Neural cell (in vitro differentiated cells): ENCODE measurements at regions not wholly inside any gene's neighbourhood (a gene's known extent, or its start where the extent isn't known, plus 50 kb on each side); places are given as distances from the start of the nearest gene placed in this dataset.

Experiments
- H2AFZ ChIP-seq: fragments of 200-600, 300-800 bp; sonication (generic), shearing (Covaris generic); 2 replicates; pipeline ENCODE4 v1.6.0; 2014; ENCODE audit warnings: low read depth, mild to moderate bottlenecking, antibody characterized with exemption, low read length, moderate library complexity
- H3F3A ChIP-seq: fragments of 200-600 bp; shearing (Covaris generic); 2 replicates; pipeline ENCODE4 v1.6.1; 2016; ENCODE audit warnings: mild to moderate bottlenecking, moderate library complexity, mixed read lengths, antibody characterized with exemption, low read length; ENCODE audit not compliant: insufficient read depth, poor library complexity, severe bottlenecking
- H3K27ac ChIP-seq: fragments of 200-600, 300-800 bp; sonication (generic), shearing (Covaris generic); 2 replicates; pipeline ENCODE4 v1.5.1; 2014; ENCODE audit warnings: mild to moderate bottlenecking, low read length, moderate library complexity
- H3K27me3 ChIP-seq: fragments of 300-800, 200-600 bp; sonication (generic), shearing (Covaris generic); 2 replicates; pipeline ENCODE4 v1.6.0; 2014; ENCODE audit warnings: mild to moderate bottlenecking, low read depth, low read length, moderate library complexity; ENCODE audit not compliant: insufficient read depth
- H3K36me3 ChIP-seq: fragments of 300-800, 200-600 bp; sonication (generic), shearing (Covaris generic); 2 replicates; pipeline ENCODE4 v1.5.1; 2014; ENCODE audit warnings: mild to moderate bottlenecking, antibody characterized with exemption, low read length, moderate library complexity; ENCODE audit not compliant: insufficient read depth
- H3K4me2 ChIP-seq: fragments of 300-800, 200-600 bp; sonication (generic), shearing (Covaris generic); 2 replicates; pipeline ENCODE4 v1.6.0; 2014; ENCODE audit warnings: mild to moderate bottlenecking, low read length
- H3K4me3 ChIP-seq: fragments of 300-800, 200-600 bp; sonication (generic), shearing (Covaris generic); 2 replicates; pipeline ENCODE4 v1.5.1; 2014; ENCODE audit warnings: mild to moderate bottlenecking, low read length, moderate library complexity
- H3K79me2 ChIP-seq: fragments of 200-600 bp; shearing (Covaris generic); replicated peaks from 2 replicates; pipeline ENCODE4 v1.6.0; 2014; ENCODE audit warnings: mild to moderate bottlenecking, low read length, moderate library complexity; ENCODE audit not compliant: insufficient read depth
- H3K9ac ChIP-seq: fragments of 300-800, 200-600 bp; sonication (generic), shearing (Covaris generic); 2 replicates; pipeline ENCODE4 v1.6.1; 2016; ENCODE audit warnings: mild to moderate bottlenecking, low read length, mixed read lengths
- H3K9me2 ChIP-seq: fragments of 200-600 bp; shearing (Covaris generic); 2 replicates; pipeline ENCODE4 v1.6.1; 2016; ENCODE audit warnings: mild to moderate bottlenecking, low read length, mixed read lengths; ENCODE audit not compliant: insufficient read depth
- H3K9me3 ChIP-seq: fragments of 200-600, 300-800 bp; sonication (generic), shearing (Covaris generic); 2 replicates; pipeline ENCODE4 v1.6.1; 2016; ENCODE audit warnings: mild to moderate bottlenecking, mixed run types, low read length, moderate library complexity, mixed read lengths
- H4K20me1 ChIP-seq: fragments of 200-600 bp; shearing (Covaris generic); 2 replicates; pipeline ENCODE4 v1.6.1; 2016; ENCODE audit warnings: mild to moderate bottlenecking, mixed run types; ENCODE audit not compliant: insufficient read depth
- EP300 ChIP-seq: fragments of 450-650 bp; conservative IDR thresholded peaks from 2 replicates; pipeline ENCODE4 v1.6.1; 2014; ENCODE audit warnings: antibody characterized with exemption, mild to moderate bottlenecking, moderate library complexity; ENCODE audit not compliant: poor library complexity, severe bottlenecking
- EZH2 ChIP-seq: fragments of 200-600, 300-800 bp; shearing (Covaris generic), sonication (generic); IDR thresholded peaks from 2 replicates; pipeline ENCODE4 v1.6.1; 2014; ENCODE audit warnings: antibody characterized with exemption, low read length, borderline replicate concordance, mild to moderate bottlenecking; ENCODE audit not compliant: insufficient read depth, poor library complexity, severe bottlenecking
- MXI1 ChIP-seq: fragments of 450-650 bp; conservative IDR thresholded peaks from 2 replicates; pipeline ENCODE4 v1.6.1; 2014; ENCODE audit warnings: antibody characterized with exemption, mild to moderate bottlenecking; ENCODE audit not compliant: poor library complexity, severe bottlenecking
- RAD21 ChIP-seq: fragments of 450-650 bp; conservative IDR thresholded peaks from 2 replicates; pipeline ENCODE4 v1.6.1; 2014; ENCODE audit warnings: antibody characterized with exemption, mild to moderate bottlenecking, moderate library complexity
- SMC3 ChIP-seq: fragments of 450-650 bp; conservative IDR thresholded peaks from 2 replicates; pipeline ENCODE4 v1.6.1; 2014; ENCODE audit warnings: antibody characterized with exemption, mild to moderate bottlenecking, moderate library complexity; ENCODE audit not compliant: poor library complexity
- TAF1 ChIP-seq: IDR thresholded peaks from 2 replicates; pipeline ENCODE4 v1.6.1; 2012; ENCODE audit warnings: low read depth
- TF ChIP-seq, protein P1 (sequence below): fragments of 450-650 bp; IDR thresholded peaks from 2 replicates; pipeline ENCODE4 v1.5.1; 2014; ENCODE audit warnings: antibody characterized with exemption, mild to moderate bottlenecking, moderate library complexity; ENCODE audit not compliant: poor library complexity, severe bottlenecking
- TF ChIP-seq, protein P2 (sequence below): IDR thresholded peaks from 2 replicates; pipeline ENCODE4 v1.6.1; 2012; ENCODE audit warnings: borderline replicate concordance

DNA sequence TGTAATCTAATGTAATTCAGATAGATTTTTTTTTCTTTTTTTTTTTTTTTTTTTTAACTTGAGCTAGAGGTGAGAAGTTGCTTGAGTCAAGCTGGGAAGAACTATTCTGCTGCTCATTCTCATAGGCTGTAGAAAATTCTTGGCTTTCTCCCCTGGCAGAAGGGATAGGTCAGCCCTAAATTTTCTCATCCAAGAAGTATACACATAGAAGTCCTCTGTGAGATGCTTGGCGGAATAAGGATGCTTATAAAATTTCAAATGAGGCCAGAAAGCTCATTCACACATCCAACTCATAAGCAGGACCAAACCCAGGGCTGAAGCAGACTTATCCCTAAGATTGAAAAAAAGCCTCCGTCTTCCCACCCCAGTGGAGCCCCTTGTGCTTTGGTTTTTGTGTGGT lies 572.5 kb downstream of the SQOR start:
- no peak for TF ChIP-seq RAD21
- no peak for TF ChIP-seq SMC3
- TF ChIP-seq, protein P1, sequence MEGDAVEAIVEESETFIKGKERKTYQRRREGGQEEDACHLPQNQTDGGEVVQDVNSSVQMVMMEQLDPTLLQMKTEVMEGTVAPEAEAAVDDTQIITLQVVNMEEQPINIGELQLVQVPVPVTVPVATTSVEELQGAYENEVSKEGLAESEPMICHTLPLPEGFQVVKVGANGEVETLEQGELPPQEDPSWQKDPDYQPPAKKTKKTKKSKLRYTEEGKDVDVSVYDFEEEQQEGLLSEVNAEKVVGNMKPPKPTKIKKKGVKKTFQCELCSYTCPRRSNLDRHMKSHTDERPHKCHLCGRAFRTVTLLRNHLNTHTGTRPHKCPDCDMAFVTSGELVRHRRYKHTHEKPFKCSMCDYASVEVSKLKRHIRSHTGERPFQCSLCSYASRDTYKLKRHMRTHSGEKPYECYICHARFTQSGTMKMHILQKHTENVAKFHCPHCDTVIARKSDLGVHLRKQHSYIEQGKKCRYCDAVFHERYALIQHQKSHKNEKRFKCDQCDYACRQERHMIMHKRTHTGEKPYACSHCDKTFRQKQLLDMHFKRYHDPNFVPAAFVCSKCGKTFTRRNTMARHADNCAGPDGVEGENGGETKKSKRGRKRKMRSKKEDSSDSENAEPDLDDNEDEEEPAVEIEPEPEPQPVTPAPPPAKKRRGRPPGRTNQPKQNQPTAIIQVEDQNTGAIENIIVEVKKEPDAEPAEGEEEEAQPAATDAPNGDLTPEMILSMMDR, result no peak
- TF ChIP-seq TAF1, result no peak
- TF ChIP-seq, protein P2, sequence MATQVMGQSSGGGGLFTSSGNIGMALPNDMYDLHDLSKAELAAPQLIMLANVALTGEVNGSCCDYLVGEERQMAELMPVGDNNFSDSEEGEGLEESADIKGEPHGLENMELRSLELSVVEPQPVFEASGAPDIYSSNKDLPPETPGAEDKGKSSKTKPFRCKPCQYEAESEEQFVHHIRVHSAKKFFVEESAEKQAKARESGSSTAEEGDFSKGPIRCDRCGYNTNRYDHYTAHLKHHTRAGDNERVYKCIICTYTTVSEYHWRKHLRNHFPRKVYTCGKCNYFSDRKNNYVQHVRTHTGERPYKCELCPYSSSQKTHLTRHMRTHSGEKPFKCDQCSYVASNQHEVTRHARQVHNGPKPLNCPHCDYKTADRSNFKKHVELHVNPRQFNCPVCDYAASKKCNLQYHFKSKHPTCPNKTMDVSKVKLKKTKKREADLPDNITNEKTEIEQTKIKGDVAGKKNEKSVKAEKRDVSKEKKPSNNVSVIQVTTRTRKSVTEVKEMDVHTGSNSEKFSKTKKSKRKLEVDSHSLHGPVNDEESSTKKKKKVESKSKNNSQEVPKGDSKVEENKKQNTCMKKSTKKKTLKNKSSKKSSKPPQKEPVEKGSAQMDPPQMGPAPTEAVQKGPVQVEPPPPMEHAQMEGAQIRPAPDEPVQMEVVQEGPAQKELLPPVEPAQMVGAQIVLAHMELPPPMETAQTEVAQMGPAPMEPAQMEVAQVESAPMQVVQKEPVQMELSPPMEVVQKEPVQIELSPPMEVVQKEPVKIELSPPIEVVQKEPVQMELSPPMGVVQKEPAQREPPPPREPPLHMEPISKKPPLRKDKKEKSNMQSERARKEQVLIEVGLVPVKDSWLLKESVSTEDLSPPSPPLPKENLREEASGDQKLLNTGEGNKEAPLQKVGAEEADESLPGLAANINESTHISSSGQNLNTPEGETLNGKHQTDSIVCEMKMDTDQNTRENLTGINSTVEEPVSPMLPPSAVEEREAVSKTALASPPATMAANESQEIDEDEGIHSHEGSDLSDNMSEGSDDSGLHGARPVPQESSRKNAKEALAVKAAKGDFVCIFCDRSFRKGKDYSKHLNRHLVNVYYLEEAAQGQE, result no peak
- TF ChIP-seq EZH2, result no peak
- no peak for TF ChIP-seq EP300
- Histone ChIP-seq H3K4me3 (no peak overlapping the region), H3F3A (no peaks in the 10 kb centered on the region), H3K9ac (no peak overlapping the region), H3K4me2 (no peak overlapping the region), H3K27ac (no peak overlapping the region), H2AFZ (no peak overlapping the region), H3K27me3 (no peaks in the 10 kb centered on the region), H3K9me3 (no peaks in the 10 kb centered on the region), H3K36me3 (no peaks in the 10 kb centered on the region), H4K20me1 (no peaks in the 10 kb centered on the region), H3K9me2 (no peaks in the 10 kb centered on the region), H3K79me2 (no peaks in the 10 kb centered on the region)

DNA sequence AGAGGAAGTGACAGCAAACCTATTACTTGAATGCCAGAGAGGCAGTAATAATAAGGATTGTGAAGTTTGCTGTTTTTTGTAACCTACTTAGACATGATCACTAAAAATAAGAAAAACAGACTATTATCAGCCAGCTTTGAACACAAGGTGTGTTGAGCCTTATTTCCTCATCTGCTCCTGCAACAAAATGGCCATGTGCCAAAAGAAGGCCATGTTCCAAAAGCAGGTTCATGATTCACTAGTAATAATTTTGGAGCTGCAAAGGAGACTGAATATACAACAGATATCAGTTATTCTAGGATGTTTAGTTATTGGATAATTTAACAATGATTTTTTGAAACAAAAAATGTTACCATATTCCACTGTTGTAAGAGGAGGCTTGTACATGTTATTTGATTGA lies 578.7 kb downstream of the SQOR start:
- Histone ChIP-seq H3K9ac (no peak overlapping the region), H3K27me3 (no peaks in the 10 kb centered on the region), H2AFZ (no peak overlapping the region), H3K4me2 (no peak overlapping the region), H3K27ac (no peak overlapping the region), H3K36me3 (no peaks in the 10 kb centered on the region), H3K9me3 (no peaks in the 10 kb centered on the region), H3K9me2 (no peaks in the 10 kb centered on the region), H3K4me3 (no peak overlapping the region), H3K79me2 (no peaks in the 10 kb centered on the region), H3F3A (no peaks in the 10 kb centered on the region), H4K20me1 (no peaks in the 10 kb centered on the region)
- no peak for TF ChIP-seq SMC3
- TF ChIP-seq, protein P1, result no peak
- TF ChIP-seq, protein P2, result no peak
- no peak for TF ChIP-seq MXI1
- no peak for TF ChIP-seq TAF1
- TF ChIP-seq EZH2, result no peak
- TF ChIP-seq RAD21, result no peak
